Glomerular visceral epithelial cell (primary cell): ENCODE measurements at regions not wholly inside any gene's neighbourhood (a gene's known extent, or its start where the extent isn't known, plus 50 kb on each side); places are given as distances from the start of the nearest gene placed in this dataset.
A peak's percentile ranks its signal among the peaks of the same experiment; 100 is the strongest.

ENCODE experiments used
- DNase-seq: peaks from one replicate; pipeline ENCODE4 v3.0.0-alpha.2; 2016; ENCODE audit errors: extremely low spot score

GRCh38 chr18:53817976-53818950 lies 406.2 kb downstream of the MBD2 start:
- DNase-seq: peak; percentile 83

GRCh38 chr18:53800171-53800570 lies 424.3 kb downstream of the MBD2 start:
- no peak for DNase-seq

GRCh38 chr18:53799134-53799533 lies 425.3 kb downstream of the MBD2 start:
- peak; percentile 27 for DNase-seq

- no peak for DNase-seq
These were observed 426.0 kb downstream of the MBD2 start for GRCh38 chr18:53798516-53798915.

GRCh38 chr18:53797998-53798495 lies 426.4 kb downstream of the MBD2 start:
- DNase-seq: no peak

- DNase-seq: peak; percentile 86
These were observed 428.3 kb downstream of the MBD2 start for GRCh38 chr18:53796040-53796729.

GRCh38 chr18:53795610-53796009 lies 428.9 kb downstream of the MBD2 start:
- no peak for DNase-seq

- DNase-seq: no peak
These were observed 429.4 kb downstream of the MBD2 start for GRCh38 chr18:53795061-53795460.

- no peak for DNase-seq
These were observed 431.7 kb downstream of the MBD2 start for GRCh38 chr18:53792762-53793161.

- DNase-seq: no peak
These were observed 433.7 kb downstream of the MBD2 start for GRCh38 chr18:53790786-53791185.

GRCh38 chr18:53789376-53790247 lies 434.9 kb downstream of the MBD2 start:
- no peak for DNase-seq

GRCh38 chr18:53785811-53786210 lies 438.7 kb downstream of the MBD2 start:
- DNase-seq: no peak

GRCh38 chr18:53784253-53784652 lies 440.2 kb downstream of the MBD2 start:
- no peak for DNase-seq

- no peak for DNase-seq
These were observed 443.8 kb downstream of the MBD2 start for GRCh38 chr18:53780666-53781065.

- DNase-seq: no peak
These were observed 452.2 kb downstream of the MBD2 start for GRCh38 chr18:53772293-53772692.

- DNase-seq: no peak
These were observed 452.8 kb downstream of the MBD2 start for GRCh38 chr18:53771664-53772063.

GRCh38 chr18:53765211-53765610 lies 459.3 kb downstream of the MBD2 start:
- DNase-seq: no peak

- peak; percentile 53 for DNase-seq
These were observed 460.4 kb downstream of the MBD2 start for GRCh38 chr18:53764086-53764485.

- no peak for DNase-seq
These were observed 467.1 kb downstream of the MBD2 start for GRCh38 chr18:53757328-53757727.

- DNase-seq: no peak
These were observed 467.9 kb downstream of the MBD2 start for GRCh38 chr18:53756610-53756972.

GRCh38 chr18:53755914-53756609 lies 468.4 kb downstream of the MBD2 start:
- DNase-seq: no peak
